Ascending aorta (tissue), 2 donors: ENCODE measurements at regions not wholly inside any gene's neighbourhood (a gene's known extent, or its start where the extent isn't known, plus 50 kb on each side); places are given as distances from the start of the nearest gene placed in this dataset.

Experiments used
- DNase-seq, 2 donors: peaks; one replicate each; pipeline ENCODE4 v3.0.0-alpha.2; 2019; ENCODE audit warnings: low spot score in 2 of 2
- H3K27ac ChIP-seq, 2 donors: fragments of 200-600 bp; sonication (generic); one replicate each; pipeline ENCODE4 v1.5.1; 2016 to 2017; ENCODE audit warnings: mild to moderate bottlenecking in 1 of 2
- H3K27me3 ChIP-seq: fragments of 200-600 bp; sonication (generic); one replicate; pipeline ENCODE4 v1.5.1; 2017
- H3K36me3 ChIP-seq, 2 donors: fragments of 200-600 bp; sonication (generic); one replicate each; pipeline ENCODE4 v1.5.1; 2016
- H3K4me1 ChIP-seq, 2 donors: fragments of 200-600 bp; sonication (generic); one replicate each; pipeline ENCODE4 v1.5.1; 2016 to 2017; ENCODE audit warnings: mild to moderate bottlenecking in 1 of 2
- H3K4me3 ChIP-seq, 2 donors: fragments of 200-600 bp; sonication (generic); one replicate each; pipeline ENCODE4 v1.5.1; 2016 to 2017; ENCODE audit warnings: mild to moderate bottlenecking in 1 of 2
- H3K9me3 ChIP-seq, 2 donors: fragments of 200-600 bp; sonication (generic); one replicate each; pipeline ENCODE4 v1.5.1; 2016
- CTCF ChIP-seq, 3 experiments: fragments of 200-600 bp in 2 of 3; fragments of 450-650 bp in 1 of 3; sonication (generic) in 2 of 3; IDR thresholded peaks; one replicate each; pipeline ENCODE4 v1.5.1; 2016 to 2019; ENCODE audit warnings: antibody characterized with exemption in 3 of 3, mild to moderate bottlenecking in 1 of 3, moderate library complexity in 1 of 3
- intact Hi-C: fragments of 100-400 bp; cut with DNase I; formaldehyde crosslinking; loops from one replicate; pipeline ENCODE4 v1.15.1; 2023

DNA sequence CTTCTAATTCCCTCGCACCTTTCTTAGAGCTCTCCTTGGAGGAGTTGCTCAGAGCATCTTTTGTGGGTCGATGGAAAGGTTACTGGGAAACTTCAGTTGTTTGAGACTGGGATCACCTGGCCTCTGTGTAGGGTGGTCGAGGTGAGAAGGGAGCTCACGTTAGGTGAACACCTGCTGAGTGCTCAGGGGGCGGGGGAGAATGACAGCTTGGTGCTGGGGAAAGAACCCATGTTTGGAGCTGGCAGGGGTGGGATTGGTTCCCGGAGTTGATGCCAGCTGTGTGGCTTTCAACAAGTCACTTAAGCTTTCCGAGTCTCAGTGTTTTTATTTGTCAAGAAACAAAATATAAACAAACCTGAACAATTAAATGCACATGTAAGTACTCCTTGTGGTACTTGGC is 122.3 kb downstream of the GLI2 start:
- Histone ChIP-seq H3K36me3 (no peaks in the 10 kb centered on the region), H3K27me3 (no peaks in the 10 kb centered on the region), H3K27ac (no peak overlapping the region), H3K4me1 (peaks cover 0 to 8% of the 10 kb centered on the region in 2 donors), H3K4me3 (no peak overlapping the region), H3K9me3 (no peaks in the 10 kb centered on the region)
- no peak for DNase-seq
- no peak for TF ChIP-seq CTCF (IDR thresholded peaks at IDR 0.05)
- intact Hi-C loops = no loop called here

DNA sequence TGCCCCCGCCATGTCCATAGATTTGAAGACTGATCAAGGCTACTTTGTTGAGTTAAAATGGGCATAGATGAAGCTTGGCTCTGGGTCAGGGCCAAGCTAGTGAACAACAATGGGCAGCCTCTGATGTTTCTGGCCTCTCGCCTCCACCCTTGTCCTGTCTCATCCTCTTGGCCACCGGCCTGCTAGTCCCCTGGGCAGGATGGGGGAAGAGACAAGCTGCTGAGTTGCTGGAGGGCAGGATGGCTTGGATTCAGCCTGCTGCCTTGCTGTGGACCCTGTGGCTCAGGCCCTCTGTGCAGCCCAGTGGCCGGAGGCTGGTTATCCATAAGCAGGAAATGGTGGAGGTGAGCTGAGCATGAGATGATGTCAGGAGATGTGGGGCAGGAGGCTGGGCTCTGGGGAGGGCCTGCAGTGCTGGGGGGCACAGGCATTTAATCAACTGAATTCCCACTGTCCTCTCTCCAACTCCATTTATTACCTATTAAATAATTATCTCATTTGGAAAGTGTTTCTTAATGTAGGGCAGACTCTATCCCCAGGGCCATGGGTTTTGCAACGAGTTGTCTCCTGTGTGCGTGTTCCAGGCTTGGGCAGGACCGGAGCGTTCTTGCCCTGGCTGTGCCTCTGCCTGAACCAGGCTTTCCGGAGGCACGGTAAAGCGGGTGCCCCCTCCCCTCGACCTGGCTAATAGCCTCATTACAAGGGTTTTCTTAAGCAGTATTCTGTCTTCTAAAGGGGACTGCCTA is 122.9 kb downstream of the GLI2 start:
- no peak for DNase-seq
- intact Hi-C loops = no loop called here
- no peak for TF ChIP-seq CTCF (IDR thresholded peaks at IDR 0.05)
- Histone ChIP-seq H3K4me3 (no peak overlapping the region), H3K36me3 (no peaks in the 10 kb centered on the region), H3K27me3 (no peaks in the 10 kb centered on the region), H3K27ac (no peak overlapping the region), H3K9me3 (no peaks in the 10 kb centered on the region), H3K4me1 (peaks cover 0 to 8% of the 10 kb centered on the region in 2 donors)

GRCh38 chr2:120859128-120859527 is 123.5 kb downstream of the GLI2 start:
- intact Hi-C loops = no loop called here
- no peak for TF ChIP-seq CTCF (IDR thresholded peaks at IDR 0.05)
- no peak overlapping the region for H3K27ac ChIP-seq

GRCh38 chr2:120859814-120860578 is 124.3 kb downstream of the GLI2 start:
- H3K27me3 ChIP-seq = no peaks in the 10 kb centered on the region
- peaks cover 0 to 8% of the 10 kb centered on the region in 2 donors for H3K4me1 ChIP-seq
- H3K9me3 ChIP-seq = no peaks in the 10 kb centered on the region
- no peak for DNase-seq
- intact Hi-C loops = loop anchor here (10.0 kb wide), 1 partner anchor 505 kb away; no protein-coding TSS in a partner anchor
- H3K27ac ChIP-seq = no peak overlapping the region
- no peaks in the 10 kb centered on the region for H3K36me3 ChIP-seq
- no peak overlapping the region for H3K4me3 ChIP-seq
- no peak for TF ChIP-seq CTCF (IDR thresholded peaks at IDR 0.05)

More at GRCh38 chr2:120859128-120859527, 123.5 kb downstream of the GLI2 start:
- Histone ChIP-seq H3K4me3 (no peak overlapping the region), H3K9me3 (no peaks in the 10 kb centered on the region), H3K4me1 (peaks cover 0 to 8% of the 10 kb centered on the region in 2 donors), H3K27me3 (no peaks in the 10 kb centered on the region), H3K36me3 (no peaks in the 10 kb centered on the region)
- no peak for DNase-seq

DNA sequence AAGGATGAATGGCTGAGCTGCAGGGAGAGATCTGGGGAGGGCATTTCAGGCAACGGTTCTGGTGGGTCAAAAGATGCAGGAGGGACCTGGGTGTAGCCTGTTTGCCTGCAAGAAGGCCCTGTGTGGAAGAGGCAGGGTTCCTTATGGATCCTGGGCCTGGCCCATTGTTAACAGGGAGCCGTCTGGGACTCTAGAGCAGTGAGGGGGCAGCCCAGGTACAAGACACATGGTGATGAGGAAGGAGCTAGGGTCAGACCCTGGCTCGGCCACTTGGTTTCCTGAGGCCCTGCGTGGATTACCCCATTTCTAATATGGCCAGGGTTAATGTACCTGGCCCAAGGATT is 124.9 kb downstream of the GLI2 start:
- no peaks in the 10 kb centered on the region for H3K36me3 ChIP-seq
- no peaks in the 10 kb centered on the region for H3K9me3 ChIP-seq
- no peak for TF ChIP-seq CTCF (IDR thresholded peaks at IDR 0.05)
- H3K4me3 ChIP-seq = no peak overlapping the region
- no peak overlapping the region for H3K27ac ChIP-seq
- H3K27me3 ChIP-seq = no peaks in the 10 kb centered on the region
- peaks cover 0 to 8% of the 10 kb centered on the region in 2 donors for H3K4me1 ChIP-seq
- intact Hi-C loops = loop anchor here (10.0 kb wide), 1 partner anchor 504 kb away; no protein-coding TSS in a partner anchor
- DNase-seq = no peak
